ENCODE measurements at regions not wholly inside any gene's neighbourhood (a gene's known extent, or its start where the extent isn't known, plus 50 kb on each side); places are given as distances from the start of the nearest gene placed in this dataset.

DNA sequence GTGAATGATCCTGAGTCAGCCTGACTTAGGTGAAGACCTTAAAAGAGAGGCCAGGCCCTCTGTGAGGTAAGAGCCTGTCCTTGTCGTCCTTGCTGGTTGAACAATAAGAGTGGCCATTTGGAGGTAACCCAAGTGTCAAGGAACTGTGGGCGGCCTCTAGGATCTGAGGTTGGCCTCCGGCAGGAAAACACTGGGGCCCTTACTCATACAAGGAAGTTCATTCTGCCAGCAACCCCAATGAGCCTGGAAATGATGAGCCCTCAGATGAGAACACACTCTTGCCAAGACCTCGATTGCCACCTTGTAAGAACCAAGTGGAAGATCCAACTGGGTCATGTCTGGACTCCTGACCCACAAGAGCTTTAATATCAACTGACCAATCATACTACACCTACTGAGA lies 95.5 kb upstream of the LRATD1 start:
- H3K9ac ChIP-seq (ENCODE audit: insufficient read length, low read depth) = no peak overlapping the region
- TF ChIP-seq ZNF274 (IDR thresholded peaks at IDR 0.05; ENCODE audit: low read depth, low read length) = no peak
- no peak for TF ChIP-seq SUZ12 (IDR thresholded peaks at IDR 0.05; ENCODE audit: extremely low read depth, insufficient read depth, insufficient read length)
- no peak for TF ChIP-seq YY1 (IDR thresholded peaks at IDR 0.05; ENCODE audit: insufficient read depth, insufficient read length)
- no peaks in the 10 kb centered on the region for H3K36me3 ChIP-seq (ENCODE audit: insufficient read depth, insufficient read length, low read length)
- H3K4me1 ChIP-seq (ENCODE audit: insufficient read depth, insufficient read length) = peaks cover 2% of the 10 kb centered on the region
- no peaks in the 10 kb centered on the region for H3K27me3 ChIP-seq (ENCODE audit: insufficient read depth, insufficient read length)
- DNase-seq (ENCODE audit: low read depth, low spot score) = no peak
- no peaks in the 10 kb centered on the region for H3K9me3 ChIP-seq (ENCODE audit: insufficient read depth, low read length)
- H3K4me3 ChIP-seq (ENCODE audit: insufficient read length, low read depth) = no peak overlapping the region

DNA sequence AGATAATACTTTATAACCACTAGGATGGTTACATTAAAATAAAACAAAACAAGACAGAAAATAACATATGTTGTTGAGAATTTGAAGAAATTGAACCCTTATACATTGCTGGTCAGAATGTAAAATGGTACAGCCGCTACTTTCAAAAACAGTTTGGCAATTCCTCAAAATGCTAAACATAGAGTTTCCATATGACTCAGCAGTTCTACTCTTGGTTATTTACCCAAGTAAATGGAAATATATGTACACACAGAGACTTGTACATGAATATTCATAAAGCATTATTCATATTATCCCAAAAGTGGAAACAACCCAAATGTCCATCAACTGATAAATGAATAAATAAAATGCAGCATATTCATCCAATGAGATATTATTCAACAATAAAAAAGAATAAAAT lies 92.5 kb upstream of the LRATD1 start:
- Histone ChIP-seq H3K27me3 (ENCODE audit: insufficient read depth, insufficient read length) (no peaks in the 10 kb centered on the region), H3K36me3 (ENCODE audit: insufficient read depth, insufficient read length, low read length) (no peaks in the 10 kb centered on the region), H3K9ac (ENCODE audit: insufficient read length, low read depth) (no peak overlapping the region), H3K4me3 (ENCODE audit: insufficient read length, low read depth) (no peak overlapping the region), H3K9me3 (ENCODE audit: insufficient read depth, low read length) (no peaks in the 10 kb centered on the region), H3K4me1 (ENCODE audit: insufficient read depth, insufficient read length) (peaks cover 2% of the 10 kb centered on the region)
- DNase-seq (ENCODE audit: low read depth, low spot score) = no peak
- no peak for TF ChIP-seq SUZ12 (IDR thresholded peaks at IDR 0.05; ENCODE audit: extremely low read depth, insufficient read depth, insufficient read length)
- no peak for TF ChIP-seq YY1 (IDR thresholded peaks at IDR 0.05; ENCODE audit: insufficient read depth, insufficient read length)
- TF ChIP-seq ZNF274 (IDR thresholded peaks at IDR 0.05; ENCODE audit: low read depth, low read length) = no peak

DNA sequence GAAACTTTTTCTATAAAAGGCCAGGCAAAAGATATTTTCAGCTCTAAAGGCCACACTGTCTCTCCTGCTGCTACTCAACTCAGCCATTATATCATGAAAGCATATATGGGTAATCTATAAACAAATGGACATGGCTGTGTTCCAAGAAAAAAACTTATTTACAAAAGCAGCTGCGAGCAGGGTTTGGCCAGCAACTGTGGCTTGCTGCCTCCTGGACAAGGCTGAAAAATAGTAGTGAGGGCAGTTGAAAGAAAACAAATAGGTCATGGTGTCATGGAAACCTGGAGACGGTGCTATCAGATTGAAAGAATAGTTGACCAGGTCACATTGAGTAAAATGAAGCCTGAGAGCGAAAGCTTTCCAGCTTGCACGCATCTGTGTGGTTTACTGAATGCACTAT lies 89.2 kb upstream of the LRATD1 start:
- TF ChIP-seq YY1 (IDR thresholded peaks at IDR 0.05; ENCODE audit: insufficient read depth, insufficient read length) = no peak
- TF ChIP-seq ZNF274 (IDR thresholded peaks at IDR 0.05; ENCODE audit: low read depth, low read length) = no peak
- TF ChIP-seq SUZ12 (IDR thresholded peaks at IDR 0.05; ENCODE audit: extremely low read depth, insufficient read depth, insufficient read length) = no peak
- Histone ChIP-seq H3K9me3 (ENCODE audit: insufficient read depth, low read length) (no peaks in the 10 kb centered on the region), H3K27me3 (ENCODE audit: insufficient read depth, insufficient read length) (no peaks in the 10 kb centered on the region), H3K4me3 (ENCODE audit: insufficient read length, low read depth) (no peak overlapping the region), H3K36me3 (ENCODE audit: insufficient read depth, insufficient read length, low read length) (no peaks in the 10 kb centered on the region), H3K9ac (ENCODE audit: insufficient read length, low read depth) (no peak overlapping the region), H3K4me1 (ENCODE audit: insufficient read depth, insufficient read length) (no peaks in the 10 kb centered on the region)
- no peak for DNase-seq (ENCODE audit: low read depth, low spot score)

DNA sequence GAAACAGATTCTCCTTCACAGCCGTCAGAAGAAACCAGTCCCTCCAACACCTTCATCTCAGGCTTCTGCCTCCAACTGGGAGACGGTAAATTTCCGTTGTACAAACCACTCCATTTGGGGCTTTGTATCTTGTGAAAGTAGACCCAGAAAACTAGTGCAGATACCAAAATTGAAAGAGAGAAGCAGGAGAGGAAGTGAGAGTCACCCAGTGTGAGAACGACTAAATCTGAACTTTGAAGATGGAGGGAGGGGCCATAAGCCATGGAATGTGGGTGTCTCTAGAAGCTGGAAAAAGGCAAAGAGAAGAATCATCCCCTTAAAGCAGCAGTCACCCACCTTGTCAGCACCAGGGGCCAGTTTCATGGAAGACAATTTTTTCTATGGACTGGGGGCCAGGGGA lies 88.3 kb upstream of the LRATD1 start:
- Histone ChIP-seq H3K36me3 (ENCODE audit: insufficient read depth, insufficient read length, low read length) (no peaks in the 10 kb centered on the region), H3K9me3 (ENCODE audit: insufficient read depth, low read length) (no peaks in the 10 kb centered on the region), H3K4me1 (ENCODE audit: insufficient read depth, insufficient read length) (no peaks in the 10 kb centered on the region), H3K9ac (ENCODE audit: insufficient read length, low read depth) (no peak overlapping the region), H3K27me3 (ENCODE audit: insufficient read depth, insufficient read length) (no peaks in the 10 kb centered on the region), H3K4me3 (ENCODE audit: insufficient read length, low read depth) (no peak overlapping the region)
- DNase-seq (ENCODE audit: low read depth, low spot score) = no peak
- TF ChIP-seq ZNF274 (IDR thresholded peaks at IDR 0.05; ENCODE audit: low read depth, low read length) = no peak
- no peak for TF ChIP-seq YY1 (IDR thresholded peaks at IDR 0.05; ENCODE audit: insufficient read depth, insufficient read length)
- TF ChIP-seq SUZ12 (IDR thresholded peaks at IDR 0.05; ENCODE audit: extremely low read depth, insufficient read depth, insufficient read length) = no peak

DNA sequence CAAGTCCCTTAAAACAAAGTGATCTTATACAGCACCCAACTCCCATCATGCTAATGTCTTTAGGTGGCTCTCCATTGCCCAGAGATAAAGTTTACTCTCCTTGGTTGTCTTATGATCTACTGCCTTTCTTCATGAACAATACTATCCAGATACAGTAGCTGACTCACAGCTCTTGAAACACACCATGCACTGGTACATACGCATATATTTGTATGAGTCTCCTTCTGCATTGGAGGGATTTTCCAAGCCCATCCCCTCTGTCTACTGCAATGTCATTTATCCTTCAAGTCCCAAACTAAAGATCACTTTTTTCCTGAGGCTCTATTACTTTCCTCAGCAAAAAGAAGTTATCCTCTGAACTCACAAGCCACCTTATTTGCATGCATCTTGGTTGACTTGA lies 84.7 kb upstream of the LRATD1 start:
- H3K9ac ChIP-seq (ENCODE audit: insufficient read length, low read depth) = no peak overlapping the region
- no peaks in the 10 kb centered on the region for H3K9me3 ChIP-seq (ENCODE audit: insufficient read depth, low read length)
- no peaks in the 10 kb centered on the region for H3K27me3 ChIP-seq (ENCODE audit: insufficient read depth, insufficient read length)
- H3K4me3 ChIP-seq (ENCODE audit: insufficient read length, low read depth) = no peak overlapping the region
- no peaks in the 10 kb centered on the region for H3K36me3 ChIP-seq (ENCODE audit: insufficient read depth, insufficient read length, low read length)
- no peak for TF ChIP-seq ZNF274 (IDR thresholded peaks at IDR 0.05; ENCODE audit: low read depth, low read length)
- no peak for TF ChIP-seq SUZ12 (IDR thresholded peaks at IDR 0.05; ENCODE audit: extremely low read depth, insufficient read depth, insufficient read length)
- no peak for TF ChIP-seq YY1 (IDR thresholded peaks at IDR 0.05; ENCODE audit: insufficient read depth, insufficient read length)
- no peak for DNase-seq (ENCODE audit: low read depth, low spot score)
- no peaks in the 10 kb centered on the region for H3K4me1 ChIP-seq (ENCODE audit: insufficient read depth, insufficient read length)

DNA sequence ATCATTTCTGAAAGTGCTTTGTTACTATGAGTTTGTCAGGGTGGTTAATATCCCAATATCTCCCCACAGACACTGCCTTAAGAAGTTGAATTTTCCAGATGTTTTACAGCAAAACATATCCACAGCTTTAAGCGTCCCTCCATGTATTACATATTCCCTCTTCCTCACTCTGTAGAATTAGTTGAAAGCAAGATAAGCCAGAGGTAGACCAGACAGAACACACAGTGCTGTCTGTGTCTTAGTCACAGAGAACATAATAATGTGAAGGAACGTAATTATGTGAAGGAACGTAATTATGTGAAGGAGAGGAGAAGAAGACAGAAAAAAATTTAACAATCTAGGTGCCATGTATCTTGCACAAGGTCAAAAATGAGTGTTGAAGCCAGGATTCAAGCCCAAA lies 81.9 kb upstream of the LRATD1 start:
- no peaks in the 10 kb centered on the region for H3K9me3 ChIP-seq (ENCODE audit: insufficient read depth, low read length)
- H3K4me1 ChIP-seq (ENCODE audit: insufficient read depth, insufficient read length) = no peaks in the 10 kb centered on the region
- TF ChIP-seq YY1 (IDR thresholded peaks at IDR 0.05; ENCODE audit: insufficient read depth, insufficient read length) (no peak), SUZ12 (IDR thresholded peaks at IDR 0.05; ENCODE audit: extremely low read depth, insufficient read depth, insufficient read length) (no peak), ZNF274 (IDR thresholded peaks at IDR 0.05; ENCODE audit: low read depth, low read length) (no peak)
- H3K9ac ChIP-seq (ENCODE audit: insufficient read length, low read depth) = no peak overlapping the region
- H3K27me3 ChIP-seq (ENCODE audit: insufficient read depth, insufficient read length) = no peaks in the 10 kb centered on the region
- no peak for DNase-seq (ENCODE audit: low read depth, low spot score)
- H3K36me3 ChIP-seq (ENCODE audit: insufficient read depth, insufficient read length, low read length) = no peaks in the 10 kb centered on the region
- H3K4me3 ChIP-seq (ENCODE audit: insufficient read length, low read depth) = no peak overlapping the region

DNA sequence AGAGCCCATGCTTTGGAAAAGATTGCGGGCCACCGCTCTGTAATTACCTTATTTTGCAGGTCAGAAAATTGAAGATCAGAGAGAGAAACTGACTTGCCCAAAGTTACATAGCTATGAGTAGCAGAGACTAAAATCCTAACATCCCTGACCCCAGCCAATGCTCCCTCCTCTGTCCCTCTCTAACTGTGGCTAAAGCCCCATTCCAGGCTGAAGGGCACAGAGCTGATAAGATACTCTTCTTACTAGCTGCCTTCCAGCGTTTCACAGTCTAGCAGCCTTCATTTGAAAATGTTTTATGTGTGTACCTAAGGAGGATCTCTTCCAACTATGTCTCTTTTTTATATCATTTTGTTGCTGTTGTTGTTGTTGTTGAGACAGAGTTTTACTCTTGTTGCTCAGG lies 81.4 kb upstream of the LRATD1 start:
- no peaks in the 10 kb centered on the region for H3K27me3 ChIP-seq (ENCODE audit: insufficient read depth, insufficient read length)
- no peak overlapping the region for H3K4me3 ChIP-seq (ENCODE audit: insufficient read length, low read depth)
- DNase-seq (ENCODE audit: low read depth, low spot score) = no peak
- no peak overlapping the region for H3K9ac ChIP-seq (ENCODE audit: insufficient read length, low read depth)
- TF ChIP-seq YY1 (IDR thresholded peaks at IDR 0.05; ENCODE audit: insufficient read depth, insufficient read length) (no peak), SUZ12 (IDR thresholded peaks at IDR 0.05; ENCODE audit: extremely low read depth, insufficient read depth, insufficient read length) (no peak), ZNF274 (IDR thresholded peaks at IDR 0.05; ENCODE audit: low read depth, low read length) (no peak)
- no peaks in the 10 kb centered on the region for H3K9me3 ChIP-seq (ENCODE audit: insufficient read depth, low read length)
- H3K36me3 ChIP-seq (ENCODE audit: insufficient read depth, insufficient read length, low read length) = no peaks in the 10 kb centered on the region
- no peaks in the 10 kb centered on the region for H3K4me1 ChIP-seq (ENCODE audit: insufficient read depth, insufficient read length)

DNA sequence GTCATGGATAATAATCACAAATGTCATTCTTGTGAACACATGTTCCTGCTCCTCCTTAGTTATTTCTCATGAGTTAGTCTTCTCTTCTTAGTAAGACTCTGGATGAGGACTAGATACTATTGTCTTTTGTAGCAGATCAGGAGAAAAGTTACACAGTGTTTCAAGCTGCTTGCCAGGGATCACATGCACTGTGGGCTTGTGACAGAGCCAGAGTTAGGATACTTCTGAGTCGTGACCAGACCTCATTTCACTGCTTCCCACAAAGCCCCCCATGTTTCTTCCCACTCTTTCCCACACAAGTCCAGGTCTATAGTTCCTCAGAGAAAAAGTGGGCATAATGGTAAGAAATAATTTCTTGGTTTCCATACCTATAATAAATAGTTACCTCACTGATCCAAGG lies 80.2 kb upstream of the LRATD1 start:
- no peak for TF ChIP-seq YY1 (IDR thresholded peaks at IDR 0.05; ENCODE audit: insufficient read depth, insufficient read length)
- TF ChIP-seq ZNF274 (IDR thresholded peaks at IDR 0.05; ENCODE audit: low read depth, low read length) = no peak
- TF ChIP-seq SUZ12 (IDR thresholded peaks at IDR 0.05; ENCODE audit: extremely low read depth, insufficient read depth, insufficient read length) = no peak

More for the DNA sequence above, 80.2 kb upstream of the LRATD1 start:
- Histone ChIP-seq H3K27me3 (ENCODE audit: insufficient read depth, insufficient read length) (no peaks in the 10 kb centered on the region), H3K9me3 (ENCODE audit: insufficient read depth, low read length) (no peaks in the 10 kb centered on the region), H3K9ac (ENCODE audit: insufficient read length, low read depth) (no peak overlapping the region), H3K4me3 (ENCODE audit: insufficient read length, low read depth) (no peak overlapping the region), H3K4me1 (ENCODE audit: insufficient read depth, insufficient read length) (no peaks in the 10 kb centered on the region), H3K36me3 (ENCODE audit: insufficient read depth, insufficient read length, low read length) (no peaks in the 10 kb centered on the region)
- no peak for DNase-seq (ENCODE audit: low read depth, low spot score)

All from NT2/D1 (cell line).